ENCODE measurements at regions not wholly inside any gene's neighbourhood (a gene's known extent, or its start where the extent isn't known, plus 50 kb on each side); places are given as distances from the start of the nearest gene placed in this dataset.

DNA sequence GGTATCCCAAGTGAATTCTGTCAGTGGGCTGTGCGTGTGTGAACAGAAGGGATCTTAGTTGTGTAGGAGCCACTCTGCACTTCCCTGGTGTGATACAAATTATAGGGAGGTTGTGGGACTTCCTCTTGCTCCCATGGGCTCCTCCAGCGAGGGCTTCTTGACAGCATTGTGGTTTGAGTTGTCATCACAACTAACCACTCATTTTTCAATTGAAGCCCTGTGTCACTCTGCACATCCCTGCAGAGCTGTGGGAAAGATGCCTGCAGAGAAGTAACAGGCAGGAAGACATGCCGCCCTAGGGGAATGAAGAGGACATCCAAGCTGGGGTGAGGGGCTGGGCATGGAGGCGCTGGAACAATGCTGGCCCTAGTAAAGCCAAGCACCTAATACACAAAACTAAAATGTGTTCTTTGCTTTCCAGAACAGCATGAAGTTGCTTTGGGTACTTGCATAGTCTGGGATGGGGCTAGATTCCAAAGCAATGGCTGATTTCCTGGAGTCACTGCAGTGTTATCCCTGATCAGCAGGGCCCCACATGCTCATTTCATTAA, 692.5 kb downstream of the TOX3 start:
- Histone ChIP-seq H4K20me1 (ENCODE audit: insufficient read depth, low read length, poor library complexity, severe bottlenecking) (no peaks in the 10 kb centered on the region), H3K36me3 (ENCODE audit: insufficient read depth, low read length) (no peaks in the 10 kb centered on the region), H3K79me2 (ENCODE audit: insufficient read depth, low read length) (no peaks in the 10 kb centered on the region), H3K27me3 (ENCODE audit: insufficient read depth, low read length, poor library complexity, severe bottlenecking) (no peaks in the 10 kb centered on the region), H3K4me1 (ENCODE audit: insufficient read depth, low read length, poor library complexity, severe bottlenecking) (no peaks in the 10 kb centered on the region), H3K9ac (ENCODE audit: low read depth, low read length, poor library complexity, severe bottlenecking) (no peak overlapping the region), H3K4me2 (ENCODE audit: low read depth, low read length, poor library complexity, severe bottlenecking) (no peak overlapping the region), H2AFZ (ENCODE audit: low read length) (no peak overlapping the region), H3K9me2 (replicated peaks; ENCODE audit: low read depth, low read length) (no peaks in the 10 kb centered on the region), H3K9me3 (ENCODE audit: insufficient read depth, low read depth, low read length) (no peaks in the 10 kb centered on the region), H3K4me3 (ENCODE audit: low read length, poor library complexity, severe bottlenecking) (no peak overlapping the region), H3F3A (ENCODE audit: low read depth) (no peaks in the 10 kb centered on the region)
- TF ChIP-seq CTCF (conservative IDR thresholded peaks at IDR 0.05; ENCODE audit: low read length) (no peak), EZH2phosphoT487 (IDR thresholded peaks at IDR 0.05; ENCODE audit: borderline replicate concordance) (no peak)

GRCh38 chr16:51853586-51853985, 693.4 kb downstream of the TOX3 start:
- no peak overlapping the region for H3K4me3 ChIP-seq (ENCODE audit: low read length, poor library complexity, severe bottlenecking)
- H2AFZ ChIP-seq (ENCODE audit: low read length) = no peak overlapping the region
- no peak overlapping the region for H3K4me2 ChIP-seq (ENCODE audit: low read depth, low read length, poor library complexity, severe bottlenecking)
- no peaks in the 10 kb centered on the region for H3F3A ChIP-seq (ENCODE audit: low read depth)
- H3K79me2 ChIP-seq (ENCODE audit: insufficient read depth, low read length) = no peaks in the 10 kb centered on the region
- H3K36me3 ChIP-seq (ENCODE audit: insufficient read depth, low read length) = no peaks in the 10 kb centered on the region
- no peaks in the 10 kb centered on the region for H4K20me1 ChIP-seq (ENCODE audit: insufficient read depth, low read length, poor library complexity, severe bottlenecking)
- no peak overlapping the region for H3K9ac ChIP-seq (ENCODE audit: low read depth, low read length, poor library complexity, severe bottlenecking)
- H3K27me3 ChIP-seq (ENCODE audit: insufficient read depth, low read length, poor library complexity, severe bottlenecking) = no peaks in the 10 kb centered on the region
- H3K9me3 ChIP-seq (ENCODE audit: insufficient read depth, low read depth, low read length) = no peaks in the 10 kb centered on the region
- no peaks in the 10 kb centered on the region for H3K9me2 ChIP-seq (replicated peaks; ENCODE audit: low read depth, low read length)
- no peaks in the 10 kb centered on the region for H3K4me1 ChIP-seq (ENCODE audit: insufficient read depth, low read length, poor library complexity, severe bottlenecking)
- no peak for TF ChIP-seq CTCF (conservative IDR thresholded peaks at IDR 0.05; ENCODE audit: low read length)

DNA sequence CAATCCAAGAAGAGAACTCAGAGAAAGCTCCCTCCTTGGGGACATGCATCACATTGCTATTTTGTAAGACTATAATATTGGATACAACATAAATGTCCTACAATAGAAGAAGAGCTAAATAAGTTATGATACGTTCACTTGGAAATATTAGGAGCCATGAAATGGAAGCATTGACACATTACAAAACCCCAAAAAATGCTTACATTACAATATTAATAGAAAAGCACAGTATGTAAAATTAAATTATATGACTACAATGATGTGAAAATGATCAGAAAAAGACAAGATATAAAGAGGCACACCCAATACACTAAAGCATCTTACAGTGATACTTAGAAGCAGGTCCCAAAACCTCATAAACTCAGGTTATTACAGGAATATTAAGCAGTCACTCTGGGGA, 694.1 kb downstream of the TOX3 start:
- Histone ChIP-seq H3K27me3 (ENCODE audit: insufficient read depth, low read length, poor library complexity, severe bottlenecking) (no peaks in the 10 kb centered on the region), H3F3A (ENCODE audit: low read depth) (no peaks in the 10 kb centered on the region), H3K79me2 (ENCODE audit: insufficient read depth, low read length) (no peaks in the 10 kb centered on the region), H3K4me1 (ENCODE audit: insufficient read depth, low read length, poor library complexity, severe bottlenecking) (no peaks in the 10 kb centered on the region), H3K9ac (ENCODE audit: low read depth, low read length, poor library complexity, severe bottlenecking) (no peak overlapping the region), H2AFZ (ENCODE audit: low read length) (no peak overlapping the region), H3K4me3 (ENCODE audit: low read length, poor library complexity, severe bottlenecking) (no peak overlapping the region), H4K20me1 (ENCODE audit: insufficient read depth, low read length, poor library complexity, severe bottlenecking) (no peaks in the 10 kb centered on the region), H3K4me2 (ENCODE audit: low read depth, low read length, poor library complexity, severe bottlenecking) (no peak overlapping the region), H3K9me3 (ENCODE audit: insufficient read depth, low read depth, low read length) (no peaks in the 10 kb centered on the region), H3K9me2 (replicated peaks; ENCODE audit: low read depth, low read length) (no peaks in the 10 kb centered on the region), H3K36me3 (ENCODE audit: insufficient read depth, low read length) (no peaks in the 10 kb centered on the region)
- TF ChIP-seq CTCF (conservative IDR thresholded peaks at IDR 0.05; ENCODE audit: low read length) (no peak), EZH2phosphoT487 (IDR thresholded peaks at IDR 0.05; ENCODE audit: borderline replicate concordance) (no peak)
